GM12892 (cell line): ENCODE measurements at regions not wholly inside any gene's neighbourhood (a gene's known extent, or its start where the extent isn't known, plus 50 kb on each side); places are given as distances from the start of the nearest gene placed in this dataset.

ENCODE experiments used
- POLR2A ChIP-seq: IDR thresholded peaks from 2 replicates; pipeline ENCODE4 v1.6.1; 2011; ENCODE audit warnings: low read depth, low read length, control low read depth
- POLR2AphosphoS5 ChIP-seq: IDR thresholded peaks from 2 replicates; pipeline ENCODE4 v1.6.1; 2011; ENCODE audit warnings: low read depth, low read length, control low read depth
- TAF1 ChIP-seq: IDR thresholded peaks from 2 replicates; pipeline ENCODE4 v1.6.1; 2011; ENCODE audit warnings: low read depth, mild to moderate bottlenecking, control low read depth, low read length, borderline replicate concordance

DNA sequence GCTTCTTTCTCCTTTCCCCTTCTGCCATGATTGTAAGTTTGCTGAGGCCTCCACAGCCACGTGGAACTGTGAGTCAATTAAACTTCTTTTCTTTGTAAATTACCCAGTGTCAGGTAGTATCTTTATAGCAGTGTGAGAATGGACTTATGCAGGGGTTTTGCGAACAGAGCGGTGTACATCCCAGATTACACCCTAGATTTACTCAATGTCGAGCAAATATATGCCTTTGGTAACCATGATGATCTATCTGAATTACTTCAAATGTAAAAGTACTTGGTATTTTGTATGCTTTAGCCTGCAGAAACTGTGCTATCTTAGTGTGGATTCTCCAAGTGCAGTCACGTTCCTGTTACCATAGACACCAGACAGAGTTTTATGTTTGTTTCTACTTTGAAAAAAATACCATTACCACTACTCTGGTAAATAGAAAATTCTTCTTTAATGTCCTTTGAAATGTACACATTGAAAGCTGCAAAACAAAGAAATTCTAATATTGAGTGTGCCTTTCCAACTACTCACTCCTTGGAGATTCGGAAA, 510.4 kb upstream of the ARGLU1 start:
- TF ChIP-seq POLR2A (no peak), POLR2AphosphoS5 (no peak), TAF1 (no peak)
